ENCODE measurements at regions not wholly inside any gene's neighbourhood (a gene's known extent, or its start where the extent isn't known, plus 50 kb on each side); places are given as distances from the start of the nearest gene placed in this dataset.

- no peak for DNase-seq (ENCODE audit: low read depth)
These were observed 221.0 kb upstream of the CDH13 start for GRCh38 chr16:82405736-82406135.

GRCh38 chr16:82404586-82405315 is 222.0 kb upstream of the CDH13 start:
- DNase-seq (ENCODE audit: low read depth), result no peak

- no peak for DNase-seq (ENCODE audit: low read depth)
These were observed 224.0 kb upstream of the CDH13 start for GRCh38 chr16:82402665-82403218.

- no peak for DNase-seq (ENCODE audit: low read depth)
These were observed 226.7 kb upstream of the CDH13 start for GRCh38 chr16:82400046-82400445.

- DNase-seq (ENCODE audit: low read depth), result no peak
These were observed 226.5 kb upstream of the MPHOSPH6 start for GRCh38 chr16:82396509-82396908.

- no peak for DNase-seq (ENCODE audit: low read depth)
These were observed 225.2 kb upstream of the MPHOSPH6 start for GRCh38 chr16:82395212-82395611.

GRCh38 chr16:82391690-82392089 is 221.7 kb upstream of the MPHOSPH6 start:
- DNase-seq (ENCODE audit: low read depth), result no peak

GRCh38 chr16:82389956-82390650 is 220.1 kb upstream of the MPHOSPH6 start:
- DNase-seq (ENCODE audit: low read depth), result no peak

GRCh38 chr16:82386761-82387160 is 216.7 kb upstream of the MPHOSPH6 start:
- no peak for DNase-seq (ENCODE audit: low read depth)

- no peak for DNase-seq (ENCODE audit: low read depth)
These were observed 214.9 kb upstream of the MPHOSPH6 start for GRCh38 chr16:82384949-82385348.

GRCh38 chr16:82384017-82384416 is 214.0 kb upstream of the MPHOSPH6 start:
- no peak for DNase-seq (ENCODE audit: low read depth)

GRCh38 chr16:82382521-82382920 is 212.5 kb upstream of the MPHOSPH6 start:
- DNase-seq (ENCODE audit: low read depth), result no peak

- DNase-seq (ENCODE audit: low read depth), result no peak
These were observed 209.5 kb upstream of the MPHOSPH6 start for GRCh38 chr16:82379551-82379950.

- no peak for DNase-seq (ENCODE audit: low read depth)
These were observed 204.0 kb upstream of the MPHOSPH6 start for GRCh38 chr16:82373976-82374375.

GRCh38 chr16:82370282-82370681 is 200.3 kb upstream of the MPHOSPH6 start:
- no peak for DNase-seq (ENCODE audit: low read depth)

- DNase-seq (ENCODE audit: low read depth), result no peak
These were observed 198.0 kb upstream of the MPHOSPH6 start for GRCh38 chr16:82368041-82368440.

GRCh38 chr16:82366462-82366861 is 196.4 kb upstream of the MPHOSPH6 start:
- DNase-seq (ENCODE audit: low read depth), result no peak

- no peak for DNase-seq (ENCODE audit: low read depth)
These were observed 194.7 kb upstream of the MPHOSPH6 start for GRCh38 chr16:82364690-82365089.

GRCh38 chr16:82363026-82363816 is 193.2 kb upstream of the MPHOSPH6 start:
- no peak for DNase-seq (ENCODE audit: low read depth)

GRCh38 chr16:82361885-82362284 is 191.9 kb upstream of the MPHOSPH6 start:
- DNase-seq (ENCODE audit: low read depth), result no peak

GRCh38 chr16:82360024-82360783 is 190.2 kb upstream of the MPHOSPH6 start:
- no peak for DNase-seq (ENCODE audit: low read depth)
